ENCODE measurements at regions not wholly inside any gene's neighbourhood (a gene's known extent, or its start where the extent isn't known, plus 50 kb on each side); places are given as distances from the start of the nearest gene placed in this dataset.

DNA sequence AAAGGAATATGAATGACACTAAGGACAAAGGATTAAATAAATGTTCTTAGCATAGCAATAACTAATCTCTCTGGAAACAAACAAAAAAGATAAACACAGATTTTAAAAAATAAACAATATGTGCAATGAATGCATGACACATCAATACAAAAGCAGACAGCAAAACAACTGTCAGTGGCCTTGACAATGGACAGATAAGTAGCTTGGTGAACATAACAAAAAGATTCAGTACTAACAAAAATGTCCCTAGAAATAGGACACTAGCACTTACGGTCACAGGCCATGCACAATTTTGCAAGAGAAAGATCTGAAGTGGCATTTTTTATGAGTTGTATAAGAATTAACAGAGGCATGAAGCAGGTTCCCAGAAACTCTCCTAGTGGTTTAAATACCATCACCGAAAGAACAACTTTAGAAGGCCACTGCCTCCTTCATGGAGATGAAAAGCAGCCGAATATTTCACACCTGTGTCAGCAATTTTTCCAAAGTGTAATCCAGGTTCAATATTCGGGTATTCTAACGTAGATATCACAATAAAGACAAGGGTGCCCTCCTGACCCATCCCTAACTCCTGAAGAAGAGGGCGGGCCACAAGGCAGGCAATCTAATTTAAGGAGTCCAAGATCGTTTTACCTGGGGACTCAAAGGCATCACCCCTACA lies 231.3 kb upstream of the MKLN1 start:
- TF ChIP-seq JUN (CRISPR knock-in tag; IDR thresholded peaks at IDR 0.05), result no peak
- TF ChIP-seq CTCF (IDR thresholded peaks at IDR 0.05), result no peak
- TF ChIP-seq, protein P1, sequence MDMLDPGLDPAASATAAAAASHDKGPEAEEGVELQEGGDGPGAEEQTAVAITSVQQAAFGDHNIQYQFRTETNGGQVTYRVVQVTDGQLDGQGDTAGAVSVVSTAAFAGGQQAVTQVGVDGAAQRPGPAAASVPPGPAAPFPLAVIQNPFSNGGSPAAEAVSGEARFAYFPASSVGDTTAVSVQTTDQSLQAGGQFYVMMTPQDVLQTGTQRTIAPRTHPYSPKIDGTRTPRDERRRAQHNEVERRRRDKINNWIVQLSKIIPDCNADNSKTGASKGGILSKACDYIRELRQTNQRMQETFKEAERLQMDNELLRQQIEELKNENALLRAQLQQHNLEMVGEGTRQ (CRISPR knock-in tag; IDR thresholded peaks at IDR 0.05), result no peak
- TF ChIP-seq MLX (CRISPR knock-in tag; IDR thresholded peaks at IDR 0.05), result no peak
- no peak for TF ChIP-seq ZNF532 (CRISPR knock-in tag; IDR thresholded peaks at IDR 0.05; ENCODE audit: borderline replicate concordance)
- no peak for TF ChIP-seq SP1 (CRISPR knock-in tag; conservative IDR thresholded peaks at IDR 0.05)
- no peak for TF ChIP-seq MAX (CRISPR knock-in tag; IDR thresholded peaks at IDR 0.05)

Measured in WTC11 (cell line).